Loucy (cell line): ENCODE measurements at regions not wholly inside any gene's neighbourhood (a gene's known extent, or its start where the extent isn't known, plus 50 kb on each side); places are given as distances from the start of the nearest gene placed in this dataset.

Experiments
- EZH2phosphoT487 ChIP-seq: fragments of 200-600 bp; IDR thresholded peaks from 2 replicates; pipeline ENCODE4 v1.6.1; 2018; ENCODE audit warnings: antibody characterized with exemption, mild to moderate bottlenecking, moderate library complexity, borderline replicate concordance
- TF ChIP-seq, protein P1 (sequence below): fragments of 200-600 bp; sonication (generic); conservative IDR thresholded peaks from 2 replicates; pipeline ENCODE4 v1.5.1; 2014; ENCODE audit warnings: mild to moderate bottlenecking, antibody characterized with exemption, low read length

DNA sequence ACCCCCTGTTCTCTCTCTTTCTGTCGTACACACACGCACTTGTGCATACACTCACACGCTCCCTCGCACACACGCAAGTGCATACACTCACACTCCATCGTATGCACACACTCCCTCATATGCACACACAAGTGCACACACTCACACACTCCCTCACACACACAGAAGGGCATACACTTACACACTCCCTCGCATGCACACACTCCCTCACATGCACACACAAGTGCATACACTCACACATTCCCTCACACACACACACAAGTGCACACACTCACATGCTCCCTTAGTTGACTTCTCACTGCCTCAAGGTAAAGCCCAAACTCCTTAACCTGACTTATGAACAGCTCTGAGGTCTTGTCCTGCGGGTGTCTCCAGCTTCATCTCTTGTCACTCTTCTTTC, 78.7 kb downstream of the NOG start:
- TF ChIP-seq, protein P1, sequence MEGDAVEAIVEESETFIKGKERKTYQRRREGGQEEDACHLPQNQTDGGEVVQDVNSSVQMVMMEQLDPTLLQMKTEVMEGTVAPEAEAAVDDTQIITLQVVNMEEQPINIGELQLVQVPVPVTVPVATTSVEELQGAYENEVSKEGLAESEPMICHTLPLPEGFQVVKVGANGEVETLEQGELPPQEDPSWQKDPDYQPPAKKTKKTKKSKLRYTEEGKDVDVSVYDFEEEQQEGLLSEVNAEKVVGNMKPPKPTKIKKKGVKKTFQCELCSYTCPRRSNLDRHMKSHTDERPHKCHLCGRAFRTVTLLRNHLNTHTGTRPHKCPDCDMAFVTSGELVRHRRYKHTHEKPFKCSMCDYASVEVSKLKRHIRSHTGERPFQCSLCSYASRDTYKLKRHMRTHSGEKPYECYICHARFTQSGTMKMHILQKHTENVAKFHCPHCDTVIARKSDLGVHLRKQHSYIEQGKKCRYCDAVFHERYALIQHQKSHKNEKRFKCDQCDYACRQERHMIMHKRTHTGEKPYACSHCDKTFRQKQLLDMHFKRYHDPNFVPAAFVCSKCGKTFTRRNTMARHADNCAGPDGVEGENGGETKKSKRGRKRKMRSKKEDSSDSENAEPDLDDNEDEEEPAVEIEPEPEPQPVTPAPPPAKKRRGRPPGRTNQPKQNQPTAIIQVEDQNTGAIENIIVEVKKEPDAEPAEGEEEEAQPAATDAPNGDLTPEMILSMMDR = no peak
- no peak for TF ChIP-seq EZH2phosphoT487
